RWPE2 (cell line): ENCODE measurements at regions not wholly inside any gene's neighbourhood (a gene's known extent, or its start where the extent isn't known, plus 50 kb on each side); places are given as distances from the start of the nearest gene placed in this dataset.

ENCODE experiments used
- ATAC-seq: fragments of 200-7000 bp; cut with Tn5 transposase; 3 replicates; pipeline ENCODE4 v1.9.1; 2021; ENCODE audit warnings: low read depth
- DNase-seq: peaks from one replicate; pipeline ENCODE4 v3.0.0-alpha.2; 2020; ENCODE audit warnings: low spot score
- H3K27ac ChIP-seq: fragments of 450-650 bp; 2 replicates; pipeline ENCODE4 v1.5.1; 2017; ENCODE audit warnings: mild to moderate bottlenecking; ENCODE audit not compliant: poor library complexity, severe bottlenecking
- H3K27me3 ChIP-seq: fragments of 250-450 bp; sonication (Bioruptor Pico); 2 replicates; pipeline ENCODE4 v1.5.1; 2021; ENCODE audit warnings: mild to moderate bottlenecking, moderate library complexity; ENCODE audit not compliant: insufficient read depth, poor library complexity, severe bottlenecking
- H3K36me3 ChIP-seq: fragments of 250-450 bp; sonication (Bioruptor Pico); 2 replicates; pipeline ENCODE4 v1.5.1; 2020; ENCODE audit warnings: low read depth, mild to moderate bottlenecking, moderate library complexity
- H3K4me1 ChIP-seq: fragments of 250-450 bp; sonication (Bioruptor Pico); 2 replicates; pipeline ENCODE4 v1.5.1; 2021; ENCODE audit warnings: mild to moderate bottlenecking, moderate library complexity; ENCODE audit not compliant: insufficient read depth, poor library complexity, severe bottlenecking
- H3K4me3 ChIP-seq: fragments of 250-450 bp; sonication (Bioruptor Pico); 2 replicates; pipeline ENCODE4 v1.5.1; 2021; ENCODE audit warnings: mild to moderate bottlenecking, moderate library complexity; ENCODE audit not compliant: severe bottlenecking
- H3K9me3 ChIP-seq: fragments of 250-450 bp; sonication (Bioruptor Pico); 2 replicates; pipeline ENCODE4 v1.5.1; 2021; ENCODE audit warnings: mild to moderate bottlenecking, moderate library complexity; ENCODE audit not compliant: severe bottlenecking
- CTCF ChIP-seq: fragments of 450-650 bp; IDR thresholded peaks from one replicate; pipeline ENCODE4 v1.5.1; 2017; ENCODE audit warnings: mild to moderate bottlenecking, moderate library complexity; ENCODE audit not compliant: poor library complexity, severe bottlenecking

- no peak overlapping the region for H3K4me3 ChIP-seq
- H3K27me3 ChIP-seq: no peaks in the 10 kb centered on the region
- no peak for DNase-seq
- no peaks in the 10 kb centered on the region for H3K36me3 ChIP-seq
- H3K27ac ChIP-seq: no peak overlapping the region
- no peak for TF ChIP-seq CTCF
- H3K4me1 ChIP-seq: no peaks in the 10 kb centered on the region
- no peaks in the 10 kb centered on the region for H3K9me3 ChIP-seq
- no peak for ATAC-seq
Measured at GRCh38 chrX:88439935-88440334, 307.1 kb upstream of the CPXCR1 start.
